Transverse colon (tissue), 4 donors: ENCODE measurements at regions not wholly inside any gene's neighbourhood (a gene's known extent, or its start where the extent isn't known, plus 50 kb on each side); places are given as distances from the start of the nearest gene placed in this dataset.

ENCODE experiments used
- DNase-seq: peaks from one replicate; pipeline ENCODE4 v3.0.0-alpha.2; 2019
- H3K27ac ChIP-seq, 4 donors: fragments of 200-600 bp; sonication (generic); 2 replicates each; pipeline ENCODE4 v1.5.1; 2016 to 2018; ENCODE audit warnings: inconsistent platforms in 4 of 4
- H3K27me3 ChIP-seq: fragments of 200-600 bp; sonication (generic); 2 replicates; pipeline ENCODE4 v1.5.1; 2017; ENCODE audit warnings: inconsistent platforms
- H3K36me3 ChIP-seq, 4 donors: fragments of 200-600 bp; sonication (generic); 2 replicates each; pipeline ENCODE4 v1.5.1; 2017 to 2019; ENCODE audit warnings: inconsistent platforms in 4 of 4
- H3K4me1 ChIP-seq, 4 donors: fragments of 200-600 bp; sonication (generic); 2 replicates each; pipeline ENCODE4 v1.5.1; 2017 to 2020; ENCODE audit warnings: inconsistent platforms in 4 of 4
- H3K4me3 ChIP-seq, 4 donors: fragments of 200-600 bp; sonication (generic); 1 replicate in 1 of 4; 2 replicates in 3 of 4; pipeline versions ENCODE4 v1.5.1 to v1.6.1; 2017 to 2019; ENCODE audit warnings: inconsistent platforms in 4 of 4
- H3K9me3 ChIP-seq, 2 donors: fragments of 200-600 bp; sonication (generic); 2 replicates each; pipeline ENCODE4 v1.5.1; 2017 to 2019; ENCODE audit warnings: inconsistent platforms in 2 of 2
- CTCF ChIP-seq, 5 experiments: fragments of 200-600 bp in 3 of 5; fragments of 450-650 bp in 2 of 5; sonication (generic) in 3 of 5; IDR thresholded peaks; 1 replicate in 2 of 5; 2 replicates in 3 of 5; pipeline ENCODE4 v1.5.1; 2016 to 2017; ENCODE audit warnings: antibody characterized with exemption in 5 of 5, inconsistent platforms in 3 of 5, mild to moderate bottlenecking in 2 of 5, moderate library complexity in 1 of 5
- EP300 ChIP-seq: sonication (generic); formaldehyde crosslinking; IDR thresholded peaks from one replicate; pipeline ENCODE4 v1.6.1; 2017; ENCODE audit warnings: antibody characterized with exemption, low read depth
- POLR2A ChIP-seq: fragments of 450-650 bp; IDR thresholded peaks from one replicate; pipeline ENCODE4 v1.6.1; 2016; ENCODE audit warnings: antibody characterized with exemption, mild to moderate bottlenecking, moderate library complexity
- POLR2AphosphoS5 ChIP-seq, 3 donors: sonication (generic); formaldehyde crosslinking; IDR thresholded peaks; one replicate each; pipeline ENCODE4 v1.6.1; 2016; ENCODE audit warnings: antibody characterized with exemption in 3 of 3
- WGBS, 2 donors: methylation state at CpG; one replicate each; pipeline ENCODE4 v1.1.5; 2018; ENCODE audit warnings: low coverage in 1 of 2; 5-methylcytosine and 5-hydroxymethylcytosine counted together
- in situ Hi-C, 4 donors: fragments of 200-750 bp; cut with MboI; loops; one replicate each; pipeline versions ENCODE4 v1.15.0 to v1.15.1; 2017; ENCODE audit warnings: low sequenced_read_pairs in 3 of 4, low pct_ligation_motif_present in 1 of 4, low pct_unique_long_range_greater_than_20kb in 1 of 4
- intact Hi-C: fragments of 100-400 bp; cut with DNase I; formaldehyde crosslinking; loops from one replicate; pipeline ENCODE4 v1.15.1; 2023; ENCODE audit warnings: low total_unique reads

- Histone ChIP-seq H3K27ac (no peak overlapping the region), H3K4me3 (no peak overlapping the region), H3K27me3 (no peaks in the 10 kb centered on the region), H3K4me1 (no peaks in the 10 kb centered on the region), H3K36me3 (no peaks in the 10 kb centered on the region), H3K9me3 (no peaks in the 10 kb centered on the region)
- no peak for DNase-seq
- intact Hi-C loops (no loop called here), in situ Hi-C loops (no loop called here)
- no peak for TF ChIP-seq POLR2AphosphoS5 (IDR thresholded peaks at IDR 0.05)
- no peak for TF ChIP-seq EP300
- TF ChIP-seq CTCF (IDR thresholded peaks at IDR 0.05), result no peak
- TF ChIP-seq POLR2A, result no peak
- WGBS, 2 donors, result 77 to 88% methylated on average over 2 of the region's 2 CpGs
These were observed 235.6 kb downstream of the NUP35 start for GRCh38 chr2:183359867-183360266.

- Histone ChIP-seq H3K27me3 (no peaks in the 10 kb centered on the region), H3K36me3 (no peaks in the 10 kb centered on the region), H3K4me3 (no peak overlapping the region), H3K4me1 (no peaks in the 10 kb centered on the region), H3K9me3 (peaks cover 0 to 3% of the 10 kb centered on the region in 2 donors), H3K27ac (no peak overlapping the region)
- TF ChIP-seq POLR2A (no peak), POLR2AphosphoS5 (IDR thresholded peaks at IDR 0.05) (no peak), CTCF (IDR thresholded peaks at IDR 0.05) (no peak), EP300 (no peak)
- in situ Hi-C loops (no loop called here), intact Hi-C loops (no loop called here)
- no peak for DNase-seq
These were observed 247.3 kb downstream of the NUP35 start for GRCh38 chr2:183371545-183371944.

DNA sequence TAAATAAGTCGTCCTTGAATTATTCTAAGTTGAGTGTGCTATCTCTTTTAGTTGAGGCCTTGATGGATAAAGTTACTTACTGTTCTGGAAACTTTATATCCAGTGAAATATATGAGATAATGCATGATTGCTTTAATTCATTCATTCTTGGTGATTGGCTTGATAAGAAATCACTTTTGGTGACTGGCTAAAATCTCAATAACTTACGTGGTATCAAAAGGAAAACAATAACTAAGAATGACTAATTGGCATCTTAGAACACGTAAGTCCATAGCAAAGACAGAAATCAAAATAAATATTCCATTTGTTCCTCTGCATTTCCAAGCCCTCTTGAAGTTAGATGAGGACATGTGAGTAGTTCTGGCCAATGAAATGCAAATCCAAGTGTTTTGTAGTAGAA lies 251.6 kb downstream of the NUP35 start:
- Histone ChIP-seq H3K9me3 (no peaks in the 10 kb centered on the region), H3K36me3 (no peaks in the 10 kb centered on the region), H3K27ac (no peak overlapping the region), H3K4me1 (no peaks in the 10 kb centered on the region), H3K27me3 (no peaks in the 10 kb centered on the region), H3K4me3 (no peak overlapping the region)
- DNase-seq, result no peak
- TF ChIP-seq POLR2A, result no peak
- no peak for TF ChIP-seq EP300
- no peak for TF ChIP-seq POLR2AphosphoS5 (IDR thresholded peaks at IDR 0.05)
- TF ChIP-seq CTCF (IDR thresholded peaks at IDR 0.05), result no peak
- 87% methylated on average over 3 of the region's 3 CpGs for WGBS, 2 donors
- in situ Hi-C loops, result no loop called here
- intact Hi-C loops, result no loop called here

- 75 to 92% methylated on average over 1 of the region's 1 CpG for WGBS, 2 donors
- in situ Hi-C loops, result no loop called here
These were observed 259.6 kb downstream of the NUP35 start for GRCh38 chr2:183383854-183384253.

More at GRCh38 chr2:183383854-183384253, 259.6 kb downstream of the NUP35 start:
- no peak overlapping the region for H3K4me3 ChIP-seq
- DNase-seq, result no peak
- intact Hi-C loops, result no loop called here
- H3K9me3 ChIP-seq, result peaks cover 0 to 10% of the 10 kb centered on the region in 2 donors
- H3K27me3 ChIP-seq, result no peaks in the 10 kb centered on the region
- H3K36me3 ChIP-seq, result no peaks in the 10 kb centered on the region
- no peaks in the 10 kb centered on the region for H3K4me1 ChIP-seq
- no peak overlapping the region for H3K27ac ChIP-seq
- TF ChIP-seq POLR2AphosphoS5 (IDR thresholded peaks at IDR 0.05) (no peak), EP300 (no peak), CTCF (IDR thresholded peaks at IDR 0.05) (no peak), POLR2A (no peak)
